Right lobe of liver (tissue), 6 donors: ENCODE measurements at regions not wholly inside any gene's neighbourhood (a gene's known extent, or its start where the extent isn't known, plus 50 kb on each side); places are given as distances from the start of the nearest gene placed in this dataset.
"Not testable (repeated sequence)": the region's sequence is repeated elsewhere in the genome, so short reads cannot be mapped to it uniquely, and the experiment has no call there.

Source experiments
- ATAC-seq, 4 donors: fragments of 200-7000 bp; cut with Tn5 transposase; one replicate each; pipeline ENCODE4 v1.9.1; 2020; ENCODE audit warnings: mild to moderate bottlenecking in 4 of 4, moderate library complexity in 4 of 4
- DNase-seq, 3 donors: peaks; one replicate each; pipeline ENCODE4 v3.0.0-alpha.2; 2020
- H3K27ac ChIP-seq, 3 donors: fragments of 200-600 bp; one replicate each; pipeline ENCODE4 v1.8.0; 2022
- H3K27me3 ChIP-seq, 2 donors: fragments of 200-600 bp; one replicate each; pipeline ENCODE4 v1.8.0; 2022
- H3K36me3 ChIP-seq, 4 donors: fragments of 200-600 bp; sonication (generic) in 1 of 4; one replicate each; pipeline versions ENCODE4 v1.5.1 to v1.8.0; 2017 to 2022; ENCODE audit warnings: control low read depth in 1 of 4
- H3K4me1 ChIP-seq, 4 donors: fragments of 200-600 bp; sonication (generic) in 1 of 4; one replicate each; pipeline versions ENCODE4 v1.5.1 to v1.8.0; 2017 to 2022; ENCODE audit warnings: control low read depth in 1 of 4
- H3K4me3 ChIP-seq, 3 donors: fragments of 200-600 bp; one replicate each; pipeline ENCODE4 v1.8.0; 2022
- H3K9me3 ChIP-seq, 4 donors: fragments of 200-600 bp; sonication (generic) in 1 of 4; one replicate each; pipeline versions ENCODE4 v1.5.1 to v1.8.0; 2017 to 2022; ENCODE audit warnings: control low read depth in 1 of 4
- POLR2A ChIP-seq: fragments of 450-650 bp; IDR thresholded peaks from one replicate; pipeline ENCODE4 v1.6.1; 2017; ENCODE audit warnings: antibody characterized with exemption, mild to moderate bottlenecking
- WGBS: methylation state at CpG from one replicate; pipeline ENCODE4 v1.1.6; 2018; ENCODE audit warnings: low coverage, low lambda C conversion rate; ENCODE audit not compliant: insufficient coverage; ENCODE audit errors: missing lambda C conversion rate; 5-methylcytosine and 5-hydroxymethylcytosine counted together
- intact Hi-C, 2 donors: fragments of 100-400 bp; cut with DNase I; formaldehyde crosslinking; loops; one replicate each; pipeline versions ENCODE4 v1.11.2 to v1.14.1; 2022
- TF ChIP-seq, protein P1 (sequence below), 4 donors: fragments of 200-600 bp in 3 of 4; fragments of 450-650 bp in 1 of 4; IDR thresholded peaks; one replicate each; pipeline versions ENCODE4 v1.5.1 to v1.8.0; 2016 to 2022; ENCODE audit warnings: antibody characterized with exemption in 4 of 4, mild to moderate bottlenecking in 2 of 4
- donor health status: DM: no; HTN: yes; CAD: no.
- donor health status: DM: no; HTN: no; CAD: no.
- donor health status: DM: no; HTN: no; CAD: no.
- donor health status: DM: no; HTN: yes; CAD: no.
- donor health status: DM: no; HTN: yes; CAD: no.

DNA sequence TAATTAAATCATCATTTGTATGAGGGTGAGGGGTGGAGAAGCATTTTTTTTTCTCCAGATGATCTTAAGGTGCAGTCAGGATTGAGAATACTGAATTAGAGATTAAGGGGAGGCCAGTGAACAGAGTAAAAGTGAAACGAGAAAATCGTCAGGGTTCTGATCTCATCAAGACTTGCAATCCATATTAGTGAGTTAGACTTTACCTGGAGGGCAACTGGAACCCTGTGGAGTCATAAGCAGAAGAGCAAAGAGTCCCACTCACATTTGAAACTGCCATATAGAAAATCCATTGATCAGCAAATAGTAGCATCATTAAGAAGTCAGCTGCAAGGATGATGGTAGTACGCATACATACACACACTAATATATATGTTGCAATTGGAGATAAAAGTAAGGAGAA lies 466.2 kb upstream of the PAPPA start:
- DNase-seq (no peak), ATAC-seq (no peak)
- Histone ChIP-seq H3K36me3 (no peaks in the 10 kb centered on the region), H3K9me3 (no peaks in the 10 kb centered on the region), H3K4me3 (no peak overlapping the region), H3K27me3 (no peaks in the 10 kb centered on the region), H3K4me1 (no peaks in the 10 kb centered on the region), H3K27ac (no peak overlapping the region)
- intact Hi-C loops: no loop called here
- WGBS: 55% methylated on average over 3 of the region's 3 CpGs
- no peak for TF ChIP-seq POLR2A
- TF ChIP-seq, protein P1, sequence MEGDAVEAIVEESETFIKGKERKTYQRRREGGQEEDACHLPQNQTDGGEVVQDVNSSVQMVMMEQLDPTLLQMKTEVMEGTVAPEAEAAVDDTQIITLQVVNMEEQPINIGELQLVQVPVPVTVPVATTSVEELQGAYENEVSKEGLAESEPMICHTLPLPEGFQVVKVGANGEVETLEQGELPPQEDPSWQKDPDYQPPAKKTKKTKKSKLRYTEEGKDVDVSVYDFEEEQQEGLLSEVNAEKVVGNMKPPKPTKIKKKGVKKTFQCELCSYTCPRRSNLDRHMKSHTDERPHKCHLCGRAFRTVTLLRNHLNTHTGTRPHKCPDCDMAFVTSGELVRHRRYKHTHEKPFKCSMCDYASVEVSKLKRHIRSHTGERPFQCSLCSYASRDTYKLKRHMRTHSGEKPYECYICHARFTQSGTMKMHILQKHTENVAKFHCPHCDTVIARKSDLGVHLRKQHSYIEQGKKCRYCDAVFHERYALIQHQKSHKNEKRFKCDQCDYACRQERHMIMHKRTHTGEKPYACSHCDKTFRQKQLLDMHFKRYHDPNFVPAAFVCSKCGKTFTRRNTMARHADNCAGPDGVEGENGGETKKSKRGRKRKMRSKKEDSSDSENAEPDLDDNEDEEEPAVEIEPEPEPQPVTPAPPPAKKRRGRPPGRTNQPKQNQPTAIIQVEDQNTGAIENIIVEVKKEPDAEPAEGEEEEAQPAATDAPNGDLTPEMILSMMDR (IDR thresholded peaks at IDR 0.05): no peak

DNA sequence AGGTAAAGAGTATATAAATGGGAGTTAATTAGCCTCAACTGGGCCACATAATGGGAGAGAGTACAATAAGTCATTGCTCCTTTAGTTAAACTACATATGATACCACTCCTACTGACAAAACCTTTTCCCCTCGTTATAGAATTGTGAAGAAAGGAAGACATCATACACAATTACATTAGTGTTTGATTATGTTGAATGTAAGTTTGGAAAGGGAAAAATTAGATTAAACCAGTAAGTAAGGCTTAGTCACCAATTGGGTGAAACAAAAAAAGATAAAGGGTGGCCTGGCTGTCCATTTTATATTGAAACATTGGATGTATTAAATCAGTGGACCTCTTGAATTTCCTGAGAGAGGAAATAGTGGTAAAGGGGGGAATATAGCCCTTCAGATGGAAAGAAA lies 464.3 kb upstream of the PAPPA start:
- Histone ChIP-seq H3K27ac (no peak overlapping the region), H3K4me1 (no peaks in the 10 kb centered on the region), H3K27me3 (no peaks in the 10 kb centered on the region), H3K4me3 (no peak overlapping the region), H3K9me3 (no peaks in the 10 kb centered on the region), H3K36me3 (no peaks in the 10 kb centered on the region)
- WGBS: 71% methylated on average over 1 of the region's 1 CpG
- DNase-seq (no peak), ATAC-seq (no peak)
- TF ChIP-seq, protein P1 (IDR thresholded peaks at IDR 0.05): no peak
- no peak for TF ChIP-seq POLR2A
- intact Hi-C loops: no loop called here

DNA sequence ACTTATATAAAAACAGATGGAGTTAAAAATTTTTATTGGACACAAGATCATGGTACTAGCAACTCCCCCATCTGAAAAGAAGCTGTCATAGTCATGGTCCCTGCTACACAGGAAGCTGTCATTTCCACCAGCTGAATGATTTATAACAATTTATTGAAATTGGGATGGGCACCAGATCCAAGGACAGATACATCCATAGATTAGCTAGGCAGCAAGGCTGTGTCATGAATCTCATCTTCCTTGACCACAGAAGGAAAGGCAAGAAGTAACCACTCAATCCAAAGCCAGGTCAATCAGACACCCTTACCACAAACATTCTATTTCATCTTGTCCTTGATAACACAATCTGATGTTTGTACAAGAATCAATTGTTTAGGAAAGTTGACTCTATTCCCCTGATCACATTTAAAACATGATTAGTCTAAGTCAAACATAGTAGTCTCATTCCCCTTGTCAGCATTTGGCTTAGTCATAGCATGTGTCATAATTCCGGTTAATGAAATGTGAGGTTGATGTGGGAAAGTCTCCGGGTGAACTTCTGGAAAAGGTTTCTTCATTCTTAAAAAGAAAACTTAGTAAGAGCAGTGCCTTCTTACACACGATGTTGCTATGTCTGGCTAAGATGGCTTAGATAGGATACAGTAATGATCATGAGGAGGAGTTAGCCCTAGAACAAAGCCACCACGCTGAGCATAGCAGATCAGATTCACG lies 462.6 kb upstream of the PAPPA start:
- Histone ChIP-seq H3K27ac (no peak overlapping the region), H3K36me3 (no peaks in the 10 kb centered on the region), H3K9me3 (no peaks in the 10 kb centered on the region), H3K4me1 (no peaks in the 10 kb centered on the region), H3K27me3 (no peaks in the 10 kb centered on the region), H3K4me3 (no peak overlapping the region)
- TF ChIP-seq POLR2A: no peak
- TF ChIP-seq, protein P1 (IDR thresholded peaks at IDR 0.05): no peak
- intact Hi-C loops: no loop called here
- DNase-seq: no peak
- no peak for ATAC-seq
- 58% methylated on average over 5 of the region's 5 CpGs for WGBS

DNA sequence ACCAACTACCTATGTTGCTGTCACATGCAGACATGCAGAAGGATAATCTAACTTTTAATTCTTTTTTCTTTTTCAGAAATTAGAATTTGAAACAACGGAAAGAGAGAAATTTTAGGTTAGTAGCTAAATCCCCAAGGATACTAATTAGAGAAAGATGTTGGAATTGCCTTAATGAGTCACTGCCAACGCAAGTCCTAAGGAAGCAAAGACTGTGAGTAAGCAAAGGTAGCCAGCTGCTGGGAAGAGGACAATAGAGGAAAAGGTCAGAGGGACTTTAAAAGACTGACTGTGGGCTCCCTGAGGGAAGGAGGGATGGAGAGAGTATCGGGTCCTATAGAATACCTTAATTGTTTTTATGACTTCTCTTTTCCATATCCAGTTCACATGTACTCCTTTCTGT lies 461.9 kb upstream of the PAPPA start:
- Histone ChIP-seq H3K4me1 (no peaks in the 10 kb centered on the region), H3K4me3 (no peak overlapping the region), H3K9me3 (no peaks in the 10 kb centered on the region), H3K36me3 (no peaks in the 10 kb centered on the region), H3K27ac (no peak overlapping the region), H3K27me3 (no peaks in the 10 kb centered on the region)
- WGBS: 37% methylated on average over 3 of the region's 3 CpGs
- ATAC-seq (no peak), DNase-seq (no peak)
- no peak for TF ChIP-seq POLR2A
- TF ChIP-seq, protein P1 (IDR thresholded peaks at IDR 0.05): no peak
- intact Hi-C loops: no loop called here

DNA sequence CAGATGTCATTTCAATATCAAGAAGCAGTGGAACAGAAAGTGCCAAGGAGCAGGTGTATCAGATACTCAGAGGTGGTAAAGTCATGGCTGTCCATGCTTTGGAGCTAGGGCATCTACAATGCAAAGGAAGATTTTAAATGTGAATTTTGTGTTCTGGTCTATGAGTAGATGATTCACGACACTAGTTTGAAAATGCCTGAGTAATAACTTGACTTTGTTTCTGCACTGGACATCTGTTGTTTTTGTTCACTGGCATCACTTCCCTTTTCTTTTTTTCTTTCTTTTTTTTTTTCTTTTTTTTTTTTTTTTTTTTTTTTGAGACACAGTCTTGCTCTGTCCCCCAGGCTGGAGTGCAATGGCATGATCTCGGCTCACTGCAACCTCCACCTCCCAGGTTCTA lies 460.7 kb upstream of the PAPPA start:
- H3K9me3 ChIP-seq, H3K27ac ChIP-seq, DNase-seq, H3K36me3 ChIP-seq, intact Hi-C loops, ATAC-seq, H3K4me3 ChIP-seq, H3K27me3 ChIP-seq, H3K4me1 ChIP-seq: not testable (repeated sequence)
- 36% methylated on average over 2 of the region's 2 CpGs for WGBS
